GM23338 (cell line): ENCODE measurements at regions not wholly inside any gene's neighbourhood (a gene's known extent, or its start where the extent isn't known, plus 50 kb on each side); places are given as distances from the start of the nearest gene placed in this dataset.

Source experiments
- ATAC-seq: fragments of 200-7000 bp; cut with Tn5 transposase; 3 replicates; pipeline ENCODE4 v1.9.1; 2020
- DNase-seq: peaks from one replicate; pipeline ENCODE4 v3.0.0-alpha.2; 2015; ENCODE audit warnings: low spot score
- H2AFZ ChIP-seq: fragments of 200-600 bp; sonication (generic); 2 replicates; pipeline ENCODE4 v1.8.0; 2016; ENCODE audit warnings: antibody characterized with exemption, mild to moderate bottlenecking, moderate library complexity
- H3F3A ChIP-seq: fragments of 200-600 bp; sonication (generic); replicated peaks from 2 replicates; pipeline ENCODE4 v1.8.0; 2017; ENCODE audit warnings: antibody characterized with exemption, mixed run types, low read depth
- H3K27ac ChIP-seq: fragments of 200-600 bp; sonication (generic); 2 replicates; pipeline ENCODE4 v1.6.1; 2016; ENCODE audit warnings: low read depth
- H3K27me3 ChIP-seq: fragments of 200-600 bp; sonication (generic); 2 replicates; pipeline ENCODE4 v1.8.0; 2016; ENCODE audit warnings: mild to moderate bottlenecking, mixed run types, moderate library complexity; ENCODE audit not compliant: insufficient read depth
- H3K36me3 ChIP-seq: fragments of 200-600 bp; sonication (generic); 2 replicates; pipeline ENCODE4 v1.8.0; 2016; ENCODE audit warnings: mild to moderate bottlenecking; ENCODE audit not compliant: insufficient read depth
- H3K4me1 ChIP-seq: fragments of 200-600 bp; sonication (generic); 2 replicates; pipeline ENCODE4 v1.8.0; 2016; ENCODE audit warnings: mild to moderate bottlenecking, moderate library complexity; ENCODE audit not compliant: insufficient read depth
- H3K4me2 ChIP-seq: fragments of 200-600 bp; sonication (generic); 2 replicates; pipeline ENCODE4 v1.7.1; 2017; ENCODE audit warnings: mixed run types
- H3K4me3 ChIP-seq: fragments of 200-600 bp; sonication (generic); 2 replicates; pipeline ENCODE4 v1.6.1; 2016; ENCODE audit warnings: mixed run types
- H3K79me2 ChIP-seq: fragments of 200-600 bp; sonication (generic); replicated peaks from 2 replicates; pipeline ENCODE4 v1.8.0; 2017; ENCODE audit warnings: mild to moderate bottlenecking; ENCODE audit not compliant: insufficient read depth
- H3K9me2 ChIP-seq: fragments of 200-600 bp; sonication (generic); 2 replicates; pipeline ENCODE4 v1.8.0; 2017; ENCODE audit not compliant: insufficient read depth
- H4K20me1 ChIP-seq: fragments of 200-600 bp; sonication (generic); replicated peaks from 2 replicates; pipeline ENCODE4 v1.8.0; 2017; ENCODE audit warnings: mild to moderate bottlenecking; ENCODE audit not compliant: insufficient read depth
- H3K27ac Mint-ChIP-seq: 2 replicates; pipeline ENCODE4 v1.8.0; 2020; ENCODE audit warnings: inconsistent platforms, mild to moderate bottlenecking, moderate library complexity, mixed read lengths
- H3K27me3 Mint-ChIP-seq: 3 replicates; pipeline ENCODE4 v1.8.0; 2022; ENCODE audit warnings: low read depth, mild to moderate bottlenecking, moderate library complexity, mixed read lengths, inconsistent platforms; ENCODE audit not compliant: insufficient read depth, poor library complexity
- H3K36me3 Mint-ChIP-seq: 3 replicates; pipeline ENCODE4 v1.8.0; 2021; ENCODE audit warnings: low read depth, mild to moderate bottlenecking, inconsistent platforms, moderate library complexity, mixed read lengths
- H3K4me1 Mint-ChIP-seq: 3 replicates; pipeline ENCODE4 v1.8.0; 2020; ENCODE audit warnings: mild to moderate bottlenecking, inconsistent platforms, mixed read lengths
- H3K4me3 Mint-ChIP-seq: 3 replicates; pipeline ENCODE4 v1.8.0; 2021; ENCODE audit warnings: moderate library complexity, mild to moderate bottlenecking, inconsistent platforms, mixed read lengths
- H3K9me3 Mint-ChIP-seq: 3 replicates; pipeline ENCODE4 v1.8.0; 2020; ENCODE audit warnings: moderate library complexity, mild to moderate bottlenecking, inconsistent platforms, mixed read lengths
- CREB1 ChIP-seq: fragments of 250-450 bp; sonication (Bioruptor Pico); IDR thresholded peaks from 2 replicates; pipeline ENCODE4 v1.5.0; 2020; ENCODE audit warnings: low read depth, mild to moderate bottlenecking, moderate library complexity
- CTCF ChIP-seq, 2 experiments: fragments of 200-600 bp in 1 of 2; sonication (generic) in 1 of 2; conservative IDR thresholded peaks; 2 replicates each; pipeline versions ENCODE4 v1.5.1 to v1.6.1; 2016 to 2017; ENCODE audit warnings: antibody characterized with exemption in 2 of 2, low read depth in 2 of 2, mild to moderate bottlenecking in 2 of 2, moderate library complexity in 1 of 2
- ETS1 ChIP-seq: IDR thresholded peaks from 2 replicates; pipeline ENCODE4 v1.6.1; 2016; ENCODE audit warnings: antibody characterized with exemption
- EZH2 ChIP-seq: fragments of 200-600 bp; sonication (generic); IDR thresholded peaks from one replicate; pipeline ENCODE4 v1.8.0; 2017; ENCODE audit warnings: antibody characterized with exemption, mild to moderate bottlenecking, low read depth; ENCODE audit not compliant: unreplicated experiment
- EZH2phosphoT487 ChIP-seq: fragments of 200-600 bp; sonication (generic); IDR thresholded peaks from one replicate; pipeline ENCODE4 v1.8.1; 2018; ENCODE audit warnings: antibody characterized with exemption; ENCODE audit not compliant: unreplicated experiment
- POLR2AphosphoS5 ChIP-seq: IDR thresholded peaks from 2 replicates; pipeline ENCODE4 v1.6.1; 2016; ENCODE audit warnings: antibody characterized with exemption, low read depth
- ZNF114 ChIP-seq: fragments of 250-450 bp; sonication (Bioruptor Pico); IDR thresholded peaks from 2 replicates; pipeline ENCODE4 v1.5.0; 2020; ENCODE audit warnings: mild to moderate bottlenecking, moderate library complexity

DNA sequence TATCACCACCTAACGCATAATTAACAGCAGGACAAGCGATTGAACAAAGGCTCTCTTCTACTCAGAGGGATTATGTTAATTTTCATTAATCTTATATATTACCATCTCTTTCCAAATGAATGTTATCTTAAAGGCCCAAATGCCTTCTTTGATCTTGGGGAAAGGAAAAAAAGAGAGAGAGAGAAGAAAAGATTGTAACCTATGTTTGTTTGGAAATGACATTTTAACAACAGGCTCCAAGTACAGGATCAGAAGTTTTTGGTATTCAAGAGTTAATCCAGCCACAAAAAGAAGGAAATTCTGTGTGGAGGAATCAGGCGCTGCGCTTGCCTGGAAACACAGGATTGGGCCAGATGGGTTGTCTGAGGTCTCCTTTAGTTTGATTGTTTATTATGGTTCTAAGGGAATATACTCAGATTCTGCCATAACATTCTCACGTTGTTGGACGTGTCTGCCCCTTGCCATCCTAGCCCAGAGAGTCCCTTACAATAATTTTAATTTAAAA, 100.7 kb upstream of the STX18 start:
- H3K4me3 ChIP-seq: peak overlapping the region; percentile 38; the same call in 1 of the 2 replicates
- H3K36me3 ChIP-seq: no peaks in the 10 kb centered on the region
- no peak overlapping the region for H3K27ac ChIP-seq
- peak overlapping the region; percentile 72 for H3K4me2 ChIP-seq
- TF ChIP-seq ZNF114 (CRISPR knock-in tag): no peak
- H3K27me3 Mint-ChIP-seq: peaks cover 19% of the 10 kb centered on the region
- ATAC-seq (no peak), DNase-seq (no peak)
- 0 out of 2 replicates have a peak, but pooled peaks cover 9% of the 10 kb centered on the region for H3K9me2 ChIP-seq
- H3K4me1 Mint-ChIP-seq: peaks cover 42% of the 10 kb centered on the region
- peak overlapping the region; percentile 14; the same call in 1 of the 3 replicates for H3K4me3 Mint-ChIP-seq
- no peaks in the 10 kb centered on the region for H3K27me3 ChIP-seq
- H3K36me3 Mint-ChIP-seq: peaks cover 13% of the 10 kb centered on the region
- H3K27ac Mint-ChIP-seq: no peak overlapping the region
- H3F3A ChIP-seq: 0 out of 2 replicates have a peak, but pooled peaks cover 10% of the 10 kb centered on the region
- H2AFZ ChIP-seq: no peak overlapping the region
- peaks cover 31% of the 10 kb centered on the region for H3K4me1 ChIP-seq
- no peaks in the 10 kb centered on the region; the same call in 1 of the 2 replicates for H4K20me1 ChIP-seq
- peaks cover 6% of the 10 kb centered on the region; the same call in 2 of the 3 replicates for H3K9me3 Mint-ChIP-seq
- H3K79me2 ChIP-seq: no peaks in the 10 kb centered on the region

DNA sequence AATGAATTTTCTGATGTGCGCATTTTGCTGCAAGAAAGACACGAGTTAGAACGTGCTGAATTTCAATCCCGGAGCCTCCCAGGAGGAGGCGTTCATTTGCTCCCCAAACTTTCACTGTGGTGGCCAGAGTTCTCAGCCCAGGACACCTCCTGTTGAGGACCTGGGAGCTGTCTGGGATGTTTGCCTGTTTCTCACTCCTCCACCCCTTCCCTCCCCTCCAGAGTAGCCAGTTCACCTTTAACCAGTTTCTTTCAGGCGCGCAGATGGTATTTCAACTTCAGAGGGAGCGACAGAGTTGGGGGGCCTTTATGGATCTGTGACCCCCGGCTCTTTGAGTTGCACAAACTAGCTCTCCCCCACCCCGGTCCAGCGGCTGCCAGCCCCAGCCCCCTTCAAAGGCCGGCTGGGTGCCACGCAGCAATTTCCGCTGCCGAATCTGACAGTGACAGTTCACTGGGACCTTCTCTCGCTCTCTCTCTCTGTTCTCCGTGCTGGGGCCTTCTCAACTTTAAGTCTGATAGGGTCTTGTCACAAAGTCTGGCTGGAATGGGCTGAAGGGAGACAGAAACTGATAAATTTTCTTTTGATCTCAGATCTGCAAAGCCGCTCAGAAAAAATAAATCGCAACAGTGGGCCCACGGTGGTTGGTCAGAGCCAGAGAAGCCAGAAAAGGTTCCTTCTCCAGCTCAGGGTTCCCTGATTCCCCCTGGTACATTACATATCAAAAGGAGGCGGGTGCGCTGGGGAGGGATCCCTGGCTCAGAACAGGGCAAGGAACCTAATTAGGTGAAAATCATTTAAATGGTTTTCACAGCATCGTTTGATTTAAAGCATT, 100.0 kb upstream of the STX18 start:
- peaks cover 13% of the 10 kb centered on the region for H3K36me3 Mint-ChIP-seq
- H3K79me2 ChIP-seq: no peaks in the 10 kb centered on the region
- peak overlapping the region; percentile 72 for H3K4me2 ChIP-seq
- ATAC-seq (peak; percentile 81), DNase-seq (peak; percentile 71)
- H2AFZ ChIP-seq: no peak overlapping the region
- H3K4me3 ChIP-seq: peak overlapping the region; percentile 38
- H3K27me3 Mint-ChIP-seq: peaks cover 18% of the 10 kb centered on the region
- no peak overlapping the region for H3K27ac ChIP-seq
- H3K4me1 ChIP-seq: peaks cover 31% of the 10 kb centered on the region
- H3K27me3 ChIP-seq: no peaks in the 10 kb centered on the region
- H3K36me3 ChIP-seq: no peaks in the 10 kb centered on the region
- peaks cover 6% of the 10 kb centered on the region; the same call in 2 of the 3 replicates for H3K9me3 Mint-ChIP-seq
- TF ChIP-seq CREB1 (CRISPR knock-in tag) (no peak), EZH2 (no peak), CTCF (conservative IDR thresholded peaks at IDR 0.05; ENCODE audit: low read depth in 2 of 2) (peak; percentile 27 to 30), EZH2phosphoT487 (no peak)
- H3K27ac Mint-ChIP-seq: no peak overlapping the region
- peak overlapping the region; percentile 65 for H3K4me3 Mint-ChIP-seq
- 0 out of 2 replicates have a peak, but pooled peaks cover 9% of the 10 kb centered on the region for H3K9me2 ChIP-seq
- H3F3A ChIP-seq: 0 out of 2 replicates have a peak, but pooled peaks cover 10% of the 10 kb centered on the region
- H3K4me1 Mint-ChIP-seq: peaks cover 42% of the 10 kb centered on the region
- H4K20me1 ChIP-seq: no peaks in the 10 kb centered on the region; the same call in 1 of the 2 replicates

- DNase-seq (no peak), ATAC-seq (peak; percentile 36; the same call in 2 of the 3 replicates)
- peak overlapping the region; percentile 38 for H3K4me3 ChIP-seq
- peaks cover 6% of the 10 kb centered on the region; the same call in 2 of the 3 replicates for H3K9me3 Mint-ChIP-seq
- peaks cover 13% of the 10 kb centered on the region for H3K36me3 Mint-ChIP-seq
- peaks cover 42% of the 10 kb centered on the region for H3K4me1 Mint-ChIP-seq
- 0 out of 2 replicates have a peak, but pooled peaks cover 10% of the 10 kb centered on the region for H3F3A ChIP-seq
- peaks cover 17% of the 10 kb centered on the region for H3K27me3 Mint-ChIP-seq
- H3K27ac ChIP-seq: no peak overlapping the region
- H2AFZ ChIP-seq: no peak overlapping the region
- TF ChIP-seq EZH2phosphoT487 (no peak), POLR2AphosphoS5 (no peak), ETS1 (no peak)
- H3K27me3 ChIP-seq: no peaks in the 10 kb centered on the region
- 0 out of 2 replicates have a peak, but pooled peaks cover 9% of the 10 kb centered on the region for H3K9me2 ChIP-seq
- no peaks in the 10 kb centered on the region; the same call in 1 of the 2 replicates for H4K20me1 ChIP-seq
- peak overlapping the region; percentile 65 for H3K4me3 Mint-ChIP-seq
- H3K4me2 ChIP-seq: peak overlapping the region; percentile 72
- H3K27ac Mint-ChIP-seq: no peak overlapping the region
- no peaks in the 10 kb centered on the region for H3K79me2 ChIP-seq
- no peaks in the 10 kb centered on the region for H3K36me3 ChIP-seq
- peaks cover 31% of the 10 kb centered on the region for H3K4me1 ChIP-seq
Measured at GRCh38 chr4:4641254-4641653, 99.4 kb upstream of the STX18 start.
